Astrocyte (in vitro differentiated cells and primary cell): ENCODE measurements at regions not wholly inside any gene's neighbourhood (a gene's known extent, or its start where the extent isn't known, plus 50 kb on each side); places are given as distances from the start of the nearest gene placed in this dataset.
"Not testable (repeated sequence)": the region's sequence is repeated elsewhere in the genome, so short reads cannot be mapped to it uniquely, and the experiment has no call there.

Experiments
- CTCF ChIP-seq: IDR thresholded peaks from 2 replicates; pipeline ENCODE4 v1.5.1; 2011; ENCODE audit warnings: low read depth, mild to moderate bottlenecking, inconsistent platforms, low read length, moderate library complexity; ENCODE audit not compliant: insufficient read depth
- EZH2 ChIP-seq: IDR thresholded peaks from 2 replicates; pipeline ENCODE4 v1.6.1; 2012; ENCODE audit warnings: mild to moderate bottlenecking, low read length, inconsistent platforms; ENCODE audit not compliant: insufficient read depth

- TF ChIP-seq CTCF, EZH2: not testable (repeated sequence)
Observed at GRCh38 chr11:49702121-49702520, 250.1 kb upstream of the OR4C13 start.
